ENCODE measurements at regions not wholly inside any gene's neighbourhood (a gene's known extent, or its start where the extent isn't known, plus 50 kb on each side); places are given as distances from the start of the nearest gene placed in this dataset.

- DNase-seq (no peak), ATAC-seq (ENCODE audit: low read depth) (no peak)
- Mint-ChIP-seq H3K9me3 (ENCODE audit: insufficient read depth) (no peaks in the 10 kb centered on the region), H3K4me3 (no peak overlapping the region), H3K27ac (no peak overlapping the region), H3K4me1 (no peaks in the 10 kb centered on the region), H3K27me3 (no peaks in the 10 kb centered on the region)
- Histone ChIP-seq H2AFZ (ENCODE audit: insufficient read depth, low read depth, low read length, poor library complexity, severe bottlenecking) (no peak overlapping the region), H3K9ac (ENCODE audit: low read length) (no peak overlapping the region), H3K36me3 (replicated peaks in 1 of 2; ENCODE audit: control extremely low read depth in 1 of 2, control insufficient read depth in 1 of 2, extremely low read depth in 1 of 2, insufficient read depth in 2 of 2, low read length in 1 of 2) (no peaks in the 10 kb centered on the region), H3K79me2 (ENCODE audit: control insufficient read depth, insufficient read depth, low read length) (no peaks in the 10 kb centered on the region), H4K20me1 (ENCODE audit: control insufficient read depth, insufficient read depth, low read length, poor library complexity, severe bottlenecking) (no peaks in the 10 kb centered on the region), H3K4me3 (ENCODE audit: control extremely low read depth in 1 of 5, extremely low read depth in 1 of 5, insufficient read depth in 1 of 5, low read depth in 2 of 5, low read length in 4 of 5) (no peak overlapping the region), H3K27me3 (replicated peaks in 1 of 4; ENCODE audit: control extremely low read depth in 1 of 4, control insufficient read depth in 3 of 4, insufficient read depth in 4 of 4, low read length in 3 of 4) (no peaks in the 10 kb centered on the region), H3K4me2 (replicated peaks; ENCODE audit: low read depth, low read length, poor library complexity, severe bottlenecking) (no peak overlapping the region), H3K4me1 (ENCODE audit: control insufficient read depth in 2 of 2, insufficient read depth in 2 of 2, low read length in 2 of 2) (no peaks in the 10 kb centered on the region), H3K9me3 (ENCODE audit: control extremely low read depth in 1 of 3, control insufficient read depth in 2 of 3, insufficient read depth in 1 of 3, low read length in 2 of 3) (peaks cover 0 to 7% (median 0%) of the 10 kb centered on the region in 3 donors), H3K27ac (ENCODE audit: low read length in 2 of 2) (no peak overlapping the region)
- ChIA-PET POLR2A (no interaction called here), CTCF (no interaction called here)
- 87% methylated on average over 2 of the region's 3 CpGs for WGBS (ENCODE audit: insufficient coverage)
- TF ChIP-seq, protein P1, sequence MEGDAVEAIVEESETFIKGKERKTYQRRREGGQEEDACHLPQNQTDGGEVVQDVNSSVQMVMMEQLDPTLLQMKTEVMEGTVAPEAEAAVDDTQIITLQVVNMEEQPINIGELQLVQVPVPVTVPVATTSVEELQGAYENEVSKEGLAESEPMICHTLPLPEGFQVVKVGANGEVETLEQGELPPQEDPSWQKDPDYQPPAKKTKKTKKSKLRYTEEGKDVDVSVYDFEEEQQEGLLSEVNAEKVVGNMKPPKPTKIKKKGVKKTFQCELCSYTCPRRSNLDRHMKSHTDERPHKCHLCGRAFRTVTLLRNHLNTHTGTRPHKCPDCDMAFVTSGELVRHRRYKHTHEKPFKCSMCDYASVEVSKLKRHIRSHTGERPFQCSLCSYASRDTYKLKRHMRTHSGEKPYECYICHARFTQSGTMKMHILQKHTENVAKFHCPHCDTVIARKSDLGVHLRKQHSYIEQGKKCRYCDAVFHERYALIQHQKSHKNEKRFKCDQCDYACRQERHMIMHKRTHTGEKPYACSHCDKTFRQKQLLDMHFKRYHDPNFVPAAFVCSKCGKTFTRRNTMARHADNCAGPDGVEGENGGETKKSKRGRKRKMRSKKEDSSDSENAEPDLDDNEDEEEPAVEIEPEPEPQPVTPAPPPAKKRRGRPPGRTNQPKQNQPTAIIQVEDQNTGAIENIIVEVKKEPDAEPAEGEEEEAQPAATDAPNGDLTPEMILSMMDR (IDR thresholded peaks at IDR 0.05) = no peak
- no peak for TF ChIP-seq EZH2 (IDR thresholded peaks at IDR 0.05; ENCODE audit: borderline replicate concordance, insufficient read depth, low read depth, low read length, poor library complexity, severe bottlenecking)
- intact Hi-C loops (cut with micrococcal nuclease) = no loop called here
Measured at GRCh38 chr5:167281925-167282324, 1009.5 kb upstream of the WWC1 start.

GRCh38 chr5:167283691-167284090 is 1007.8 kb upstream of the WWC1 start:
- ATAC-seq (ENCODE audit: low read depth) (no peak), DNase-seq (no peak)
- no peak for TF ChIP-seq EZH2 (IDR thresholded peaks at IDR 0.05; ENCODE audit: borderline replicate concordance, insufficient read depth, low read depth, low read length, poor library complexity, severe bottlenecking)
- TF ChIP-seq, protein P1 (IDR thresholded peaks at IDR 0.05) = no peak
- intact Hi-C loops (cut with micrococcal nuclease) = no loop called here
- H3K4me1 ChIP-seq (ENCODE audit: control insufficient read depth in 2 of 2, insufficient read depth in 2 of 2, low read length in 2 of 2) = no peaks in the 10 kb centered on the region
- no peaks in the 10 kb centered on the region for H3K79me2 ChIP-seq (ENCODE audit: control insufficient read depth, insufficient read depth, low read length)
- H4K20me1 ChIP-seq (ENCODE audit: control insufficient read depth, insufficient read depth, low read length, poor library complexity, severe bottlenecking) = no peaks in the 10 kb centered on the region
- Mint-ChIP-seq H3K27me3 (no peaks in the 10 kb centered on the region), H3K9me3 (ENCODE audit: insufficient read depth) (no peaks in the 10 kb centered on the region), H3K27ac (no peak overlapping the region), H3K4me1 (no peaks in the 10 kb centered on the region), H3K4me3 (no peak overlapping the region)
- 85% methylated on average over 3 of the region's 4 CpGs for WGBS (ENCODE audit: insufficient coverage)
- peaks cover 0 to 10% (median 0%) of the 10 kb centered on the region in 3 donors for H3K9me3 ChIP-seq (ENCODE audit: control extremely low read depth in 1 of 3, control insufficient read depth in 2 of 3, insufficient read depth in 1 of 3, low read length in 2 of 3)
- ChIA-PET CTCF (no interaction called here), POLR2A (no interaction called here)
- no peak overlapping the region for H3K4me3 ChIP-seq (ENCODE audit: control extremely low read depth in 1 of 5, extremely low read depth in 1 of 5, insufficient read depth in 1 of 5, low read depth in 2 of 5, low read length in 4 of 5)
- no peak overlapping the region for H3K27ac ChIP-seq (ENCODE audit: low read length in 2 of 2)
- H3K36me3 ChIP-seq (replicated peaks in 1 of 2; ENCODE audit: control extremely low read depth in 1 of 2, control insufficient read depth in 1 of 2, extremely low read depth in 1 of 2, insufficient read depth in 2 of 2, low read length in 1 of 2) = no peaks in the 10 kb centered on the region
- no peak overlapping the region for H3K9ac ChIP-seq (ENCODE audit: low read length)
- no peak overlapping the region for H2AFZ ChIP-seq (ENCODE audit: insufficient read depth, low read depth, low read length, poor library complexity, severe bottlenecking)
- no peaks in the 10 kb centered on the region for H3K27me3 ChIP-seq (replicated peaks in 1 of 4; ENCODE audit: control extremely low read depth in 1 of 4, control insufficient read depth in 3 of 4, insufficient read depth in 4 of 4, low read length in 3 of 4)
- H3K4me2 ChIP-seq (replicated peaks; ENCODE audit: low read depth, low read length, poor library complexity, severe bottlenecking) = no peak overlapping the region
